HG03196 (cell line): ENCODE measurements at regions not wholly inside any gene's neighbourhood (a gene's known extent, or its start where the extent isn't known, plus 50 kb on each side); places are given as distances from the start of the nearest gene placed in this dataset.

Experiments
- ATAC-seq: cut with Tn5 transposase; IDR thresholded peaks from one replicate; pipeline ENCODE4 v1.9.1; 2021; ENCODE audit not compliant: unreplicated experiment

DNA sequence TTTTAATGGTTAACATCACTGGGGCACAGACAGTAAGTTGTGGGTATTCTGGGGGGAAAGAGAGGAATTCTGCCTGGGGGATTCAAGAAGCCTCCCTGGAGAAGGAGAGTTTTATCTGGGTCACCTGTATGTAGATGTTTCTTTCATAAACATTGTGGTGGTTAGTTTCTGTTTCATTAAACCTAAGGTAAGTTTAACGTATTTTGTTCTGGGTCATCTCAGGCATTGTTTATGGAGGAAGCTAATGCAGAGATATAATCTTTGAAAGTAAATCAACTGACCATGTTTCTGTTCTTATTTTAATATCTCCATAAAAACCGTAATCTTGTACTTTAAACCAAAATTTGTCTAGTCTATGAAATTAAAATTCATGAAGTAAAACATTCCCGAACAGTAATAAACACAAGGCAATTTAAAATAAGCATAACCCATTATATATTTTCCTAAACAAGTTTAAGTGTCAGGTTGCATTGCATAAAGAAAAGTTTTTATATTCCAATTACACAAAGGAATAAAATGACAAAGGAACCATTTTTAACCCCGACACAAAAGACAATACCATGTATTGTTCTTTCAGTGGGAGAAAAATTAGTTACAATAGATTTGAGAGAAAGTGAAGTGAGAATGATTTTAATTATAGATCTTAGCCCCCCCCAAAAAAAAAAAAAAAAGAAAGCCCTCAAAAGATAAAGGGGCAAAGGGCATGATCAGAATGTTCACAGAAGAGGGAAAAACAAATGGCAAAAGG is 274.6 kb upstream of the TBL1XR1 start:
- no peak for ATAC-seq

DNA sequence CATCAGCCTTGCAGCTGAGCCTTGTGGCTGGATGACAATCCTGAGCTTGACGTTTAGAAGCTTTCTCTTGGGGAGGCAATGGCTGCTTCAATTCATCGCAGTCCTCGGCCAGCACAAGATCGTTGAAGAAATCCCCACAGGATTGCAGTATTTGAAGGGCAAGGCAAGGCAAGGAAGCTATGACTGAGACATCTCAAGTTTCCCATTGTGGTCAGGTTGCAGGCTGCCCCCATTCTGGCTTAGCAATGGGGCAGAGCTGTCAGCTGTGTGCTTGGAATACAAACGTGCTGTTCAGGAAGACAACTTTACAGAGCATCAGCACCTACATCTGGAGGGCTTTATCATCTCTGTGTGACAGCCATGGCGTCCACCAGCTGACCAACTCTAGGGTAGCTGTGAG is 275.9 kb upstream of the TBL1XR1 start:
- ATAC-seq: no peak

DNA sequence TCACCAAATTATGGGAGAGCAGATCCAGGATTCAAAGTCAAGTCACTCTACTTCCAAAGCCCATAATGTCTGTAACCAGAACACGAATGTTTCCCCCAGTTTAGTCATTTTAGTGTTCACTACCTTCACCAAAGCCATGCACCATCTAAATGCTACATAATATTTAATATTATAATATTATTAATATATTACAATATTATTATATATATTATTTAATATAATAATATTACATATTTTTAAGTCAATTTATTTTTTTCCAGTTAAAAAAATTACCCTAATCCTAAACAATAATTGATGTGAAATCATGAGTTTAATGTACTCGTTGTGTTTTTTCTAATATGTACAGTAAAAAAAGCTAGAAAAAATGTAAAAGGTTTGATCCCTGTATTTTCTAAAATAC is 276.6 kb upstream of the TBL1XR1 start:
- no peak for ATAC-seq

DNA sequence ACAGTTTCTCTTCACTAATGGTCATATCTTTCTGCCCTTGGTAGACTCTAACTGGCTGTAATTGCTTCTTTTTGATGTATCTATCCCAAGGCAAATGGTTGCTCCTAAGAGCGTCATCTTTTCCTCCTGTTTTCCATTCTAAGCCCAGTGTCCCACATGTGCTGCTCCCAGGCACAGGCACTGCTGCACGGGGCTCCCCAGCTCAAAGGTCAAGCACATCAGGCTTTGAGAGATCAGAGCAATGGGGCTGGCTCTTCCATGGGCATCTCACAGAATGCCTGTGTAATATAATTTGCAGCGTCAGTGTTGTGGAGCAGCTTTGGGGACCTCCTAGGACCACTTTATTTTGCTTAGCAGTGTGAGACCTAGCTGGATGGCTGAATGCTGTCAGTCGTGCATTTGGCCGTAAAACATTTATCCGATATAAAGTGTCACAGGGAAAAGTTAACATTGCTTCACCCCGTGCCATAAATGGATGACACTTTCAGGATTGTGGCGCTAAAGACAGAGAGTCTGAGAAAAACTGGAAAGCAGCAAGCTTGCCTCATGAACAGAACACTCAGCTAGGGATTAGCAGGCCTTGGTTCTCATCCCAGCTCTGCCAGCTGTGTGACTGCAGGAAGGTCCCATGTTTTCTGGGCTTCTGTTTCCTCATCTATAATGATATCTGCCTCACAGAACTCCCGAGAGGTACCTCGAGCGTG is 277.5 kb upstream of the TBL1XR1 start:
- ATAC-seq: no peak

DNA sequence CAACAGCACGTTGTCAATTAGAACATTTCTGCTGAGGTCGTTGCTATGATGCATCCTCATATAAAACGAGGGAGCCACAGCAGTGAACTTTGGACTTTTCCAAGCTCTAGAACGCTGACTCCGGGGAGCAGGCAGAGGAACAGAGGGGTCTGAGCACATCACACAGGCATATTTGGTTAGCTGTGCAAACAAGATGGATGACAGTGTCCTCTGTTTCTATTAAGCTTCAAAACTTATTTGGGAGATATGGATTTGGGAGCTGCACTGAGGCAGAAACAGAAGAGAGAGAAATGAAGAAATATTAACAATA is 278.0 kb upstream of the TBL1XR1 start:
- no peak for ATAC-seq

DNA sequence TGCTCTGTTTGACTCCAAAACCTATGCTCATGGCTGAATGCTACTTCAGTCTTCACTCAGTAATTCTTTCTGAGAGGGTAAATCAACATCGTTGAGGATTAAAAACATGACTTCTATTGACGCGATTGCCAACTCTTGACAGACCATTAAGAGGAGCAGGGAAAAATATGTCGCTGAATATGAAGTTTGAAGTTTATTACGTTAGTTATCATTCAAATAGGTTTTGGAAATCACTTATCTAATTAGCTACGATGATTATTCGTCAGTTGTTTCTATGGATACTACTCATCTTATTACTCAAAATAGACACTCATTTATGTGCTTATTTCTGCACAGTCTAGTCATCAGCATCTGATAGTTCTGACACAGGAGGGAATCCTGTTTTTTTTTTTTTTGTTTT is 279.2 kb upstream of the TBL1XR1 start:
- no peak for ATAC-seq

DNA sequence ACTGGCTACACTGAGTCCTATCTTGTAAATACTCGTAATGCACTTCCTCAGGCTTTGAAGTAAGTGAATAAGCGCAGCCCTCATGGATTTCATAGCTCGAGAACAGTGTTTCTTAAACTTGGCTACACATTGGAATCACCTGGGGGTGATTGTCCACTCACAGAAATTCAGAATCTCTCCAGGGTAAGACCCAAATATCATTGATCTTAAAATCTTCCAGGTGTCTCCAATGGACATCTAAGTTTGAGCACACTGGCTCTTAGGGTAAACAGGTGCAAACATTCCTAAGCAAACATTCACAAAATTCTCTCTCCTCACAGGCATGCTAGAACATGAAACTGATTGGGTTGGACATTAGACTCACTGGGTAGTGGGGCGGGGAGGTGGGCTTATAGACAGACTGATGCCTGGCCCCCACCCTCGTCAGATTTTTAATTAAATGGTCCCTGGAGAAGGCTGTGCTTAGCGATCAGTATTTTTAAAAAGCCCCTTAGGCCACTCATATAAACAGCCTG is 279.7 kb upstream of the TBL1XR1 start:
- ATAC-seq: no peak

DNA sequence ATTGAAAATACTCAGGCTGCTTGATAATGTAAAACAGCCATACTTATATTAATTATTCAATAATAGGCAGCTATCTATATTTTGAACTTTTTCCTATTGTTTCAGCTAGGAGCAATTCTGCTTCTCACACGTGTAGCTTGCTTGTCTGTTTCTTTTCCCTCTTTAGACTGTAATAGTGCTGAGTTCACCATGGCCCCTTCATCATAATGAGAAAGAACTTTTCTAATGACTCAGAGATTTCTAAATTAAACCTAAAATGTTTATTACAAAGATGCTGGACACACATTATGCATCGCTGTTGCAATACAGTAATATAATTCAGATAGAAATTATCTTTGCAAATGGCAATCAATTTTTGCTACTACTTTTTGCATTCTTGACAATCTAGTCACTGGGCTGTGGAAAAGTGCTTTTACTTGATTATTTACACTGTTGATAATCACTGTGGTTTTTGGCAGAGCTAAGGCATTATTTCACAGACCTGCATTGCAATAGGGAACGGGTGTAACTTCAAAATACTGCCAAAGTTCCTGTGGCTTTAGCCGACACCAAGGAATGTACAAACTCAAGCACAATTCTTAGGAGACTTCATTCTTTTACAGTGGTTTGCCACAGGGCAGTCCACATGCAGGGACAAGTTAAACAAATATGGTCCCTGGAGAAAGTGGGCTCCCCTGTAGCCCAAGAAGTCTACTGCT is 281.0 kb upstream of the TBL1XR1 start:
- no peak for ATAC-seq

DNA sequence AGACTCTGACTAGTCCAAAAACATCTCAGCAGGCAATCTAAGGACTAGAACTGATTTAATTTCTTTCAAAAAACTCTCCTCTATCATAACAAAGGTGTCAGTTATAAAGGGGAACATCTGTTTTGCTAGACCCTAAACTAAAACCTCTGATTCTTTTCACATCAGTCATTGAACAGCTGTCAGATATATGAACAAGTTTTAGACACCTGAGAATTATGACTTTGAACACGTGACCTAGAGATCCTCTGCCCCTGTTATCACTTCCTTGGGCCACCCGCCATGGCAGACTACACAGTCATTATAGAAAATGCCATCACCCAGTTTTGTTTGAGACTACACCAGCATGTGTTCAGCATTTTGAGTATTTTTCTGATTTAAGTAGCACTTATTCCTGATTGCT is 282.3 kb upstream of the TBL1XR1 start:
- no peak for ATAC-seq

DNA sequence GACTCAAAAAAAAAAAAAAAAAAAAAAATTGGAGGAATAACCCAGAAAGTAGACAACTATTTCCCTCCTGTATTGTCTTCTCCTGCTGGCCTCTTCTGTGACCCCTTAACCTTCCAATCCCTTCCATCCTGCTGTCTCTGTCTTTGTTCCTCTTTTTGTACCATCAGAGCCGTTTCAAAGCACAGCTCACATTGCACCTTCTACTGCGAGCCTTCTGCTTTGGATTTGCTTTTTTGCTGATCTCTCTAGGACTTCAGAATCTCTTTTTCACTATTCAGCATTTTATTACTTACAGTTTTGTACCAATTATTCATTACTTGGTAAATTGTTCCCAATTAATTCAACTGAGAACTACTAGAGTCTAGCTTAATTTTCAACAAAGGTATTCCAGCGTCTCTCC is 284.0 kb upstream of the TBL1XR1 start:
- ATAC-seq: no peak

DNA sequence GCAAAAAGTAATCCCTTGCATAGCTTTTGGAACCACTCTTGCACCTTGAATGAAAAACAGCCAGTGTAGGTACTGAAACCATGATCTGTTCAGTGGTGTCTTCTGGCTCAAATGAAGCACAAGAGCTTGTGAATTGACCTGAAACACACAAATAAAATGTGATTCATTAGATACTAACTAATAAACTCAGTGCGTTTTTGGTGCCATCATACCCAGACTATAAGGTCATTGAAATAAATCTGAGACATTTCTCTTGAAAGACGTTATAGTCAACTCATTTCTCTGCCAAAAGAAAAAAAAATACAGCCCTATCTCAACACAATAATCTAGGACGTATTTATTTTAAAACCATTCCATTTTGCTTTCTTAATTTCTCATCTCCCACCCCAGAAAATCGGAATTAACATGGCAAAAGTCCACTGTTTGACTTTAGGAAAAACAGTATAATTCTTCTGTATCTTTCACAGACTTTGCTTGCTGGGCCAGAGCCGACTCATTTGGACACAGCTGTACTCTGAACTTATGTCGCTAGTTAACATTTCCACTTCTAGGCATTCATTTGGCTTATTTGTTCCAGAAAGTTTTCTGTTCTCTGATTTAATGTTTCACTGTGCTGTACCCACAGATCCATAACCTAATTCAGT is 284.9 kb upstream of the TBL1XR1 start:
- ATAC-seq: no peak

DNA sequence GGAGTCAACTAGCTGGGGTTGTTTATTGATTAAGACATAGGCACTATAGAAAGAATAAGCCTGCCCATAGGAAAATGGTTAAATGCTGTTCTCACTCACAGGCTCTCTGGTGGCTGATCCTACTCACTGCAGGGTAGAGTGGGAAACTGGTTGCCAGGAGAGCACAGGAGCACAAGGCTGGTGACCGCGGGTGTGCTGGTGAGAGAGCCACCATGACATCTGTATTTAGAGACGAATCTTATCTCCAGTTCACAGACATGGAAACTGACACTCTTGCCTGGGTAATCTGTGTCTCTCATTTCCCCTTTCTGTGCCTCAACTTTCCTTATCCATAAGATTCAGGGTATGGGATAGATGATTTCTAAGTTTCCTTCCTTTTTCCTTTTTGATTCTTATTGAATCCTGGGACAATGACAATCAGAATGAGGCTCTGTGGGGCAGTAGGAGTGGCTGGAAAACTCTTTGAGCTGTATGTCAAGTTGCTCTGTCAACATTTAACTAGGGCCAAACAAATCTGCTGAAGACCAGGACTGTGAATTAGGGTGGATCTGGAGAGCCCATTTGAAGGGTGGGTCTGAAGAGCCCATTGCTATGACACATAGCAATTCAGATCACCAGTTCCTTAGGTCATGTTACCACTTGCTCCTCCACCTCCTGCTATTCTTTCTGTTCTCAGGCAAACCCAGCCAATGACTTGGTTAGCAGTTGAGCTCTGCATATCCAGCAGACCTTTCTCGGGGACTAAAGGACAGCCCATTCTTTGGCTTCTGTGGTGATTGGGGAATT is 286.1 kb upstream of the TBL1XR1 start:
- ATAC-seq: no peak

DNA sequence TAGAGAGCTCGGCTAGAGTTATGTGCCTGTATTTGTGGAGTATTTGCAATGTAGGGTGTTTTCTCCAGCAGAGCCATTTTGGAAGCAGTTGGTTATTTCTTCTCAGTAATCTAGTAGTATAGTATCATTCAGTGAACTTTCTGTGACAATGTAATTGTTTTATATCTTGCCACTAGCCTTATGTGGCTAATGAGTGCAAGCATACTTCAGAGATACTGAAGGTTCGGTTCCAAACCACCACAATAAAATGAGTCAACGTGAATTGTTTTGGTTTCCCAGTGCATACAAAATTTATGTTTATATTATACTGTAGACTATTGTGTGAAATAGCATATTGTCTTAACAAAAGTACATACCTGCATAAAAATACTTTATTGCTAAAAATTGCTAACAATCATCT is 286.9 kb upstream of the TBL1XR1 start:
- ATAC-seq: no peak

DNA sequence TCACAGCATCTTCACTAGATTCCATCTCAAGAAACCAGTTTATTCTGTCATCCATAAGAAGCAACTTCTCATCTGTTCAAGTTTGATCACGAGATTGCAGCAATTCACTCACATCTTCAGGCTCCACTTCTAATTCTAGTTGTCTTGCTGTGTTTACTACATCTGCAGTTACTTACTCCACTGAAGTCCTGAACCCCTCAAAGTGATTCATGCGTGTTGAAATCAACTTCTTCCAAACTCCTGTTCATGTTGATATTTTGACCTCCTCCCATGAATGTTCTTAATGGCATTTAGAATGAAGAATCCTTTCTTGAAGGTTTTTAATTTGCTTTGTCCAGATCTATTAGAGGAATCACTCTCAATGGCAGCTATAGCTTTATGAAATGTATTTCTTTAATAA is 287.6 kb upstream of the TBL1XR1 start:
- no peak for ATAC-seq

DNA sequence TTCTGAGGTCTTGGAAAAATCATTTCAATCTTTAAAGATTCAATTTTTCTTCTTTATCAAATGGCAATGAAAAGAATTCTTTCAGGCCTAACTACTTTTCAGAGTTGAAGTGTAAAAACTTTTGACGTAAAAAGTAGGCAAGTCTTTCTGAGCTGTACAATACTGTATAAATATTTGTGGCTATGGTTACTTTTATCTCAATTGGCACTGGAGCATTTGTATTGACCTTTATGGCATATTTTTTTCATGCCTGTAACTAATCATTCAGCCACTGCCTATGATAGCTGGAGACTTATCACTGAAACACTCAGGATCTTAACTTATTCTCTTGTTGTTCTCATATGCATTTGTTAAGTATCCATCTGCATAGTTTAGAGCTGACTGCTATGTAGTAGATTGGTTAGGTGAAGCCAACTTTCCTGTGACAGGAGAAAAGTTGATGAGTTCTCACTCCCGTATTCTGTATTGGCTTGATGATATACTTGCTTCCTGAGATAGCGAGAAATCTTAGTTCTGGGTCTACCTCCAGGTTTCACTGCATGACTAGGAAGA is 290.4 kb upstream of the TBL1XR1 start:
- ATAC-seq: no peak

DNA sequence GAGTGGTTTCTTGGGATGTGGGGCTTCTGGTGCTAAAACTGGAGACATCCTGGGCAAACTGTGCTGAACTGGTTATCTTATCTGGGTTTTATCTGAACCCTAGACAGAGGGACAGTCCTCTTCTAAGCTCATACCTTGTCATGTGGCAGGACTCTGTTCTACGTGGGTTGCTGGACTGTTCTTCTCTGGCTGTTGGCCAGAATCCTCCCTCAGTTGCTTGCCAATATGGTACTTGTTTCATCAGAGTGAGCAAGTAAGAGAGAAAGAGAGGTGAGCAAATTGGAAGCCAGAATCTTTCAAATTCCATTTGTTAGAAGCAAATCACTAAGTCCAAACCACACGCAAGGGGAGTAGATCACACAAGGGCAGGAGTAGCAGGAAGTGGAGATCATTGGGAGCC is 291.5 kb upstream of the TBL1XR1 start:
- ATAC-seq: no peak

DNA sequence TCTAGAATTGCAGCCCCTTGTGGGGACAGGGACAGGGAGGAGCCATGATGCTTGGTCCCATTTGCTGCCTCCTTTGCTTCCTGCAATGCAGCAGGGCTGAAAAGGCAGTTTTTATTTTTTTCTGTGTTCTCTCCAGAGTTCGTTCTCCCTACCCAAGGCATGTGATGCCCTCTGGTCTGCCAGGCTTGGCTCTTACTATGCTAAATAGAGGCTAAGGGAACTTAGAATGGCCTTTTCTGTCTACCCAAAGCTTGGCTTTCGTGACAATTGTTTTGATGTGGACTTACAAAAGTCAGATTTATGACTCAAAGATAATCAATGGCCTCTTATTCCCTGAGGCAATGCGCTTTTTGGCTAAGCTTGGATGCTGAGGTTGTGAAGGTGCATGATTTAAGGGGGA is 293.3 kb upstream of the TBL1XR1 start:
- ATAC-seq: no peak

DNA sequence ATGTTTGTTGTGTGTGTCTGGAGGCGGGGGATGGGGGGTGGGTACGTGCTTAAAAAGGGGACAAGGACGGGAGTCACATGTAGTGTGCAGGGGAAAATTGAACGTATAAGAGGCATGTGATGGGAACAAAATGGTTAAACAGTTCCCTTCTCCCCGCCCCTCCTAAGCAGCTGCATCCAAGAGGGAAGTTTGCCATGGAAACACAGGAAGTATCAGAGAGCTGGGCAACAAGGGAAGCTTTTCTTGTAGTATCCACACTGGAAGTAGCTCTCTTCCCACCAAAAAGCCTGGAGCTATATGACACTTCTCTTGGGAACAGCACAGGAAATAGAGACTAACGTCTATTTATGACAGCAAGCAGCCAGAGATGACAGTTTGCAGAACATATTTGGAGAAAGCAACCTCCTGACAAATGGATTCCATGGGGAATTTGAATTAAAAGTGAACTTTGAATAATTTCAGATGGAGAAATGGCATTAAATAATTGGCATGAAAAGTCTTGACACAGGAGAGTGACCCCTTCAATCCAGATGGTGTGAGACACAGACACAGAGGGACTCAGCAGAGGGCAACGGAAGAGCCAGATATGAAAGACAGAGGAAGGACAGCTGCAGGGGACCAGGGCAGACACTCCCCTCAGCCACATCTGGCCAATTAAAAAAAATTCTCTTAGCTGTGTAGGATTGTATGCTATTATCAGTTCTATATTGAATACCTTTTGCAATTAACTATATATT is 294.2 kb upstream of the TBL1XR1 start:
- no peak for ATAC-seq

DNA sequence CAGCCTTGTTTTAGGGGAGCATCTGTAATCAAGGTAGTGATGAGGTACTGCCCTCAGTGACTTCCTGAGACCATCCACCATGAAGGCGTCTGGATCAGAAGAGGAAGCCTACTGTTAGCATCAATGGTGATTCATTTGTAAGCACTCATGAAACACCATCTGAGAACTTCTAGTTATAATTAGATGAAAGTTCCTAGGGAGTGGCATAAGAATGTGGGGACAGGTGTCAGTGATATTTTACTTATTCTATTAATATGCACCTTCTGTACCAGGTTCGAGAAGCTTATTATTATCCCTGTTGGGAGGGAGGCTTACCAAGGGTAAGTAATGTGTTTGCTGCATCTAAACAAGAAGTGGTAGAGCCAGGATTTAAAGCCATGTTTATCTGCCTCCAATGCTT is 295.8 kb upstream of the TBL1XR1 start:
- ATAC-seq: no peak

DNA sequence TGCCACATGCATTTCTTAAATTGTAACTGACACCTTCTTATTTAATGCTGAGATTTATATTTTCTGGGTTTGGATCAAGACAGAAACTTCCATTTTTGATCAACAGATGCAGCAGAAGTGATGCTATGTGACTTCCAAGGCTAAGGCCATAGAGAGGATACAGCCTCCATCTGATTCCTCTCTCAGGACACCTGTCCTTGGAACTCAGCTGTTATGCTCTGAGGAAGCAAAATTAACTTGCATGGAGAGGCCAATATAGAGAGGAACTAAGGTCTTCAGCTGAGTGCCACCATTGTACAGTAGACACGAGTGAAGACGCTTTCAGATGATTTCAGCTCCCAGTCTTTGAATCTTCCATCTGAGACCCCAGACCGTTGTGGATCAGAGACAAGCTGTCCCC is 296.9 kb upstream of the TBL1XR1 start:
- no peak for ATAC-seq
